ENCODE measurements at regions not wholly inside any gene's neighbourhood (a gene's known extent, or its start where the extent isn't known, plus 50 kb on each side); places are given as distances from the start of the nearest gene placed in this dataset.

- H3K27me3 Mint-ChIP-seq (ENCODE audit: insufficient read depth): peaks cover 6% of the 10 kb centered on the region
- peaks cover 9% of the 10 kb centered on the region for H3K4me1 Mint-ChIP-seq
- H3K9me3 ChIP-seq (ENCODE audit: control insufficient read depth, low read length): peaks cover 7% of the 10 kb centered on the region
- 93 to 96% methylated on average over 2 of the region's 2 CpGs for WGBS, 2 experiments (ENCODE audit: insufficient coverage in 1 of 2, insufficient read length in 1 of 2)
- no peaks in the 10 kb centered on the region for H3K9me3 Mint-ChIP-seq
- H3K4me1 ChIP-seq (ENCODE audit: control insufficient read depth, insufficient read depth, low read length): peaks cover 9% of the 10 kb centered on the region
- H3K27ac Mint-ChIP-seq: no peak overlapping the region
- no peaks in the 10 kb centered on the region for H3K36me3 Mint-ChIP-seq (ENCODE audit: low read depth)
- H3K4me3 Mint-ChIP-seq: no peak overlapping the region
- H3K27ac ChIP-seq (ENCODE audit: low read depth, low read length): no peak overlapping the region
- H3K4me3 ChIP-seq (ENCODE audit: low read length): no peak overlapping the region
- DNase-seq: no peak
- TF ChIP-seq CTCF (conservative IDR thresholded peaks at IDR 0.05): no peak
- no peaks in the 10 kb centered on the region for H3K27me3 ChIP-seq (ENCODE audit: control insufficient read depth, insufficient read depth, low read length, poor library complexity, severe bottlenecking)
- H3K9ac ChIP-seq (ENCODE audit: extremely low read depth, low read length, poor library complexity, severe bottlenecking): no peak overlapping the region
- H3K36me3 ChIP-seq (ENCODE audit: control insufficient read depth, insufficient read depth, low read length): no peaks in the 10 kb centered on the region
Observed at GRCh38 chr5:174433098-174433497, 291.3 kb upstream of the MSX2 start.

- no peak overlapping the region for H3K4me3 ChIP-seq (ENCODE audit: low read length)
- no peaks in the 10 kb centered on the region for H3K27me3 ChIP-seq (ENCODE audit: control insufficient read depth, insufficient read depth, low read length, poor library complexity, severe bottlenecking)
- Mint-ChIP-seq H3K36me3 (ENCODE audit: low read depth) (no peaks in the 10 kb centered on the region), H3K27ac (no peak overlapping the region), H3K4me3 (no peak overlapping the region), H3K27me3 (ENCODE audit: insufficient read depth) (peaks cover 24% of the 10 kb centered on the region), H3K4me1 (peaks cover 5% of the 10 kb centered on the region), H3K9me3 (no peaks in the 10 kb centered on the region)
- no peak overlapping the region for H3K9ac ChIP-seq (ENCODE audit: extremely low read depth, low read length, poor library complexity, severe bottlenecking)
- TF ChIP-seq CTCF (conservative IDR thresholded peaks at IDR 0.05): no peak
- H3K4me1 ChIP-seq (ENCODE audit: control insufficient read depth, insufficient read depth, low read length): peaks cover 3% of the 10 kb centered on the region
- H3K36me3 ChIP-seq (ENCODE audit: control insufficient read depth, insufficient read depth, low read length): no peaks in the 10 kb centered on the region
- no peaks in the 10 kb centered on the region for H3K9me3 ChIP-seq (ENCODE audit: control insufficient read depth, low read length)
- WGBS, 2 experiments (ENCODE audit: insufficient coverage in 1 of 2, insufficient read length in 1 of 2): 67 to 79% methylated on average over 2 to 4 of the region's 4 CpGs
- H3K27ac ChIP-seq (ENCODE audit: low read depth, low read length): no peak overlapping the region
- DNase-seq: peak; percentile 63
Observed at GRCh38 chr5:174436750-174437149, 287.6 kb upstream of the MSX2 start.

- H3K27ac ChIP-seq (ENCODE audit: low read depth, low read length): no peak overlapping the region
- peaks cover 8% of the 10 kb centered on the region for H3K9me3 ChIP-seq (ENCODE audit: control insufficient read depth, low read length)
- peaks cover 2% of the 10 kb centered on the region for H3K4me1 Mint-ChIP-seq
- H3K9ac ChIP-seq (ENCODE audit: extremely low read depth, low read length, poor library complexity, severe bottlenecking): no peak overlapping the region
- DNase-seq: no peak
- H3K4me3 ChIP-seq (ENCODE audit: low read length): no peak overlapping the region
- peaks cover 16% of the 10 kb centered on the region for H3K9me3 Mint-ChIP-seq
- no peak overlapping the region for H3K4me3 Mint-ChIP-seq
- no peaks in the 10 kb centered on the region for H3K4me1 ChIP-seq (ENCODE audit: control insufficient read depth, insufficient read depth, low read length)
- peaks cover 32% of the 10 kb centered on the region for H3K27me3 Mint-ChIP-seq (ENCODE audit: insufficient read depth)
- H3K36me3 Mint-ChIP-seq (ENCODE audit: low read depth): no peaks in the 10 kb centered on the region
- H3K27ac Mint-ChIP-seq: no peak overlapping the region
- no peak for TF ChIP-seq CTCF (conservative IDR thresholded peaks at IDR 0.05)
- 96 to 97% methylated on average over 6 to 7 of the region's 7 CpGs for WGBS, 2 experiments (ENCODE audit: insufficient coverage in 1 of 2, insufficient read length in 1 of 2)
- H3K36me3 ChIP-seq (ENCODE audit: control insufficient read depth, insufficient read depth, low read length): no peaks in the 10 kb centered on the region
- no peaks in the 10 kb centered on the region for H3K27me3 ChIP-seq (ENCODE audit: control insufficient read depth, insufficient read depth, low read length, poor library complexity, severe bottlenecking)
Observed at GRCh38 chr5:174444479-174445188, 279.7 kb upstream of the MSX2 start.

Data from endodermal cell (in vitro differentiated cells).